Heart right ventricle (tissue), 16 donors: ENCODE measurements at regions not wholly inside any gene's neighbourhood (a gene's known extent, or its start where the extent isn't known, plus 50 kb on each side); places are given as distances from the start of the nearest gene placed in this dataset.

Source experiments
- ATAC-seq, 8 donors: fragments of 200-7000 bp; cut with Tn5 transposase; one replicate each; pipeline ENCODE4 v1.9.1; 2020; ENCODE audit warnings: mild to moderate bottlenecking in 8 of 8, moderate library complexity in 8 of 8, moderate number of reproducible peaks in 1 of 8
- DNase-seq, 2 donors: peaks; one replicate each; pipeline ENCODE4 v3.0.0-alpha.2; 2020
- H3K27ac ChIP-seq, 10 donors: fragments of 200-600 bp; sonication (generic) in 2 of 10; one replicate each; pipeline versions ENCODE4 v1.5.0 to v1.8.0; 2020 to 2022; ENCODE audit warnings: mild to moderate bottlenecking in 3 of 10
- H3K27me3 ChIP-seq, 7 donors: fragments of 200-600 bp; one replicate each; pipeline ENCODE4 v1.8.0; 2021 to 2022; ENCODE audit warnings: mild to moderate bottlenecking in 2 of 7
- H3K36me3 ChIP-seq, 9 donors: fragments of 200-600 bp; sonication (generic) in 1 of 9; one replicate each; pipeline versions ENCODE4 v1.5.0 to v1.8.0; 2020 to 2022; ENCODE audit warnings: mild to moderate bottlenecking in 2 of 9
- H3K4me1 ChIP-seq, 9 donors: fragments of 200-600 bp; sonication (generic) in 1 of 9; one replicate each; pipeline versions ENCODE4 v1.5.0 to v1.8.0; 2020 to 2022; ENCODE audit warnings: mild to moderate bottlenecking in 4 of 9
- H3K4me3 ChIP-seq, 10 donors: fragments of 200-600 bp; sonication (generic) in 2 of 10; one replicate each; pipeline versions ENCODE4 v1.5.0 to v1.8.0; 2020 to 2022; ENCODE audit warnings: mild to moderate bottlenecking in 7 of 10, moderate library complexity in 2 of 10
- H3K9me3 ChIP-seq, 11 donors: fragments of 200-600 bp in 10 of 11; sonication (generic) in 2 of 11; one replicate each; pipeline versions ENCODE4 v1.5.0 to v1.8.0; 2013 to 2022; ENCODE audit warnings: mild to moderate bottlenecking in 2 of 11, control low read depth in 1 of 11, moderate library complexity in 1 of 11
- CTCF ChIP-seq, 9 donors: fragments of 200-600 bp; sonication (generic) in 2 of 9; IDR thresholded peaks; one replicate each; pipeline versions ENCODE4 v1.5.0 to v1.8.0; 2021 to 2022; ENCODE audit warnings: antibody characterized with exemption in 9 of 9, mild to moderate bottlenecking in 5 of 9, moderate library complexity in 1 of 9
- WGBS, 2 donors: extraction: QIAGEN DNeasy Blood & Tissue Kit; methylation state at CpG; one replicate each; pipeline ENCODE4 v1.1.7; 2013; ENCODE audit warnings: inconsistent platforms in 1 of 2; 5-methylcytosine and 5-hydroxymethylcytosine counted together
- intact Hi-C, 10 donors: fragments of 100-400 bp; cut with DNase I; formaldehyde crosslinking; loops; one replicate each; pipeline versions ENCODE4 v1.11.1 to v1.14.2; 2022
- donor health status: Arrhythmogenic right ventricular cardiomyopathy.
- donor health status: ischemic (EF 13 %, LVEDD 7.1; RV severe dilation, severe dysfunction).
- donor health status: healthy with polysubstance abuse.
- donor health status: DM: no; HTN: yes; CAD: no.
- donor health status: DM: no; HTN: no; CAD: no.
- donor health status: ischemic (EF 25% LVEDD 6.9; RV normal size, moderate dysfunction).
- donor health status: ischemic (EF 25% LVEDD 5.7; RV mildly dilated, moderate dysfunction).
- donor health status: healthy.
- donor health status: DM: yes; HTN: yes; CAD: no.
- donor health status: Ischemic cardiomyopathy.
- donor health status: ischemic (EF 35%, LVEDD 5.7; RV mildly dilated, moderate dysfunction).
- donor health status: nonischemic (EF 11% LVEDD 7.7; RV severe dilation, severe dysfunction).
- donor health status: DM: yes; HTN: yes; CAD: no.
- donor health status: PGD.
- donor health status: ischemic (EF 29% LVEDD 5.4; RV normal size, mild dysfunction).
- donor health status: nonischemic (EF 23%, LVEDD 6.1; RV moderate dilation, normal function).

GRCh38 chr10:128945398-128945797 is 521.6 kb upstream of the MGMT start:
- intact Hi-C loops: no loop called here
- Histone ChIP-seq H3K9me3 (peaks cover 0 to 9% (median 0%) of the 10 kb centered on the region in 11 donors), H3K36me3 (no peaks in the 10 kb centered on the region), H3K4me3 (no peak overlapping the region), H3K4me1 (peaks cover 0 to 12% (median 3%) of the 10 kb centered on the region in 9 donors), H3K27ac (no peak overlapping the region), H3K27me3 (peaks cover 0 to 1% (median 0%) of the 10 kb centered on the region in 7 donors)
- 40 to 53% methylated on average over 7 of the region's 7 CpGs for WGBS, 2 donors
- ATAC-seq: peak in 7 of 8 donors; percentile 57 to 83 (median 77)
- no peak for DNase-seq
- TF ChIP-seq CTCF (IDR thresholded peaks at IDR 0.05): no peak

GRCh38 chr10:128950159-128950915 is 516.7 kb upstream of the MGMT start:
- ATAC-seq (no peak), DNase-seq (no peak)
- no peak for TF ChIP-seq CTCF (IDR thresholded peaks at IDR 0.05)
- H3K4me1 ChIP-seq: peaks cover 0 to 6% (median 2%) of the 10 kb centered on the region in 9 donors
- 92 to 95% methylated on average over 18 of the region's 18 CpGs for WGBS, 2 donors
- no peaks in the 10 kb centered on the region for H3K27me3 ChIP-seq
- no peak overlapping the region for H3K4me3 ChIP-seq
- H3K27ac ChIP-seq: no peak overlapping the region
- no peaks in the 10 kb centered on the region for H3K36me3 ChIP-seq
- intact Hi-C loops: no loop called here
- peaks cover 0 to 9% (median 0%) of the 10 kb centered on the region in 11 donors for H3K9me3 ChIP-seq

GRCh38 chr10:128950916-128951275 is 516.1 kb upstream of the MGMT start:
- Histone ChIP-seq H3K27ac (no peak overlapping the region), H3K4me1 (peaks cover 0 to under 1% (median 0%) of the 10 kb centered on the region in 9 donors), H3K4me3 (no peak overlapping the region), H3K9me3 (peaks cover 0 to 9% (median 0%) of the 10 kb centered on the region in 11 donors), H3K27me3 (no peaks in the 10 kb centered on the region), H3K36me3 (no peaks in the 10 kb centered on the region)
- intact Hi-C loops: no loop called here
- ATAC-seq (no peak), DNase-seq (no peak)
- 84 to 87% methylated on average over 4 of the region's 4 CpGs for WGBS, 2 donors
- no peak for TF ChIP-seq CTCF (IDR thresholded peaks at IDR 0.05)

DNA sequence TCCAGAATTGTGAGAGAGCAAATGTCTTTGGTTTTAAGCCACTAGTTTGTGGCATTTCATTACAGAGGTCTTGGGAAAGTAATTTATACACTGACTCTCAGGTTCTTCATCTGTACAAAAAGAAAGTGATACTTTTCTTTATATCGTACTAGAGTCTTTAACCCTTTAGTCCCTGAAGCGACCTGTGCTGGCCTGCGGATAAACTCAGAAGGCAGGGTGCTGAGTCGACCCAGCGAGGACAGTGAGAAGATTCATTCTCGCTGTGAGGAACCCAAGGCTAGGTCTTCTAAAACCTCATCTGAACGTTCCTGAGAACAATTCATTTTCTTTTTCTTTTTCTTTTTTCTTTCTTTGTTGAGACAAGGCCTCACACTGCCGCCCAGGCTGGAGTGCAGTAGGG is 514.2 kb upstream of the MGMT start:
- no peak for TF ChIP-seq CTCF (IDR thresholded peaks at IDR 0.05)
- Histone ChIP-seq H3K36me3 (no peaks in the 10 kb centered on the region), H3K27me3 (no peaks in the 10 kb centered on the region), H3K4me1 (no peaks in the 10 kb centered on the region), H3K9me3 (no peaks in the 10 kb centered on the region), H3K27ac (no peak overlapping the region), H3K4me3 (no peak overlapping the region)
- DNase-seq: no peak
- 81 to 97% methylated on average over 8 of the region's 8 CpGs for WGBS, 2 donors
- intact Hi-C loops: no loop called here
- ATAC-seq: no peak
